ENCODE measurements at regions not wholly inside any gene's neighbourhood (a gene's known extent, or its start where the extent isn't known, plus 50 kb on each side); places are given as distances from the start of the nearest gene placed in this dataset.

DNA sequence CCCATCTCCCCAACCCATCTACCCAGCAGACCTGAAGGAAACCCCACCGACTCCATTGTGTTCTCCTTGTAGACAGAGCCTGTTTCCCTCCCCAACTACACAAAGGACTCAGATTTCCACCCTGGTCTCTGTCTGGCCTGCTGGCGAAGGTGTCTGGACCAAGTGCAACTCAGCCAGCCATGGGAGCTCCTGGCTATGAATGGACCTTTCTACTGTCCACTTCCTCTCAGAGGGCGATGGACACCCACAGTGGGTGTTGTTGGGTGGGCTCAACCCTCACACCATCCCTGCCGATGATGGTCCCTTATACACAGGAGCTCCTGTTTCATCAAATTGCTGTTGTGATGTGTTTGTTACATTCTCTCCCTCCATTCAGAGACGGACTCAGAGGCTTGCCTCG is 112.5 kb upstream of the PHACTR3 start:
- TF ChIP-seq, protein P1, sequence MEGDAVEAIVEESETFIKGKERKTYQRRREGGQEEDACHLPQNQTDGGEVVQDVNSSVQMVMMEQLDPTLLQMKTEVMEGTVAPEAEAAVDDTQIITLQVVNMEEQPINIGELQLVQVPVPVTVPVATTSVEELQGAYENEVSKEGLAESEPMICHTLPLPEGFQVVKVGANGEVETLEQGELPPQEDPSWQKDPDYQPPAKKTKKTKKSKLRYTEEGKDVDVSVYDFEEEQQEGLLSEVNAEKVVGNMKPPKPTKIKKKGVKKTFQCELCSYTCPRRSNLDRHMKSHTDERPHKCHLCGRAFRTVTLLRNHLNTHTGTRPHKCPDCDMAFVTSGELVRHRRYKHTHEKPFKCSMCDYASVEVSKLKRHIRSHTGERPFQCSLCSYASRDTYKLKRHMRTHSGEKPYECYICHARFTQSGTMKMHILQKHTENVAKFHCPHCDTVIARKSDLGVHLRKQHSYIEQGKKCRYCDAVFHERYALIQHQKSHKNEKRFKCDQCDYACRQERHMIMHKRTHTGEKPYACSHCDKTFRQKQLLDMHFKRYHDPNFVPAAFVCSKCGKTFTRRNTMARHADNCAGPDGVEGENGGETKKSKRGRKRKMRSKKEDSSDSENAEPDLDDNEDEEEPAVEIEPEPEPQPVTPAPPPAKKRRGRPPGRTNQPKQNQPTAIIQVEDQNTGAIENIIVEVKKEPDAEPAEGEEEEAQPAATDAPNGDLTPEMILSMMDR (IDR thresholded peaks at IDR 0.05), result no peak

DNA sequence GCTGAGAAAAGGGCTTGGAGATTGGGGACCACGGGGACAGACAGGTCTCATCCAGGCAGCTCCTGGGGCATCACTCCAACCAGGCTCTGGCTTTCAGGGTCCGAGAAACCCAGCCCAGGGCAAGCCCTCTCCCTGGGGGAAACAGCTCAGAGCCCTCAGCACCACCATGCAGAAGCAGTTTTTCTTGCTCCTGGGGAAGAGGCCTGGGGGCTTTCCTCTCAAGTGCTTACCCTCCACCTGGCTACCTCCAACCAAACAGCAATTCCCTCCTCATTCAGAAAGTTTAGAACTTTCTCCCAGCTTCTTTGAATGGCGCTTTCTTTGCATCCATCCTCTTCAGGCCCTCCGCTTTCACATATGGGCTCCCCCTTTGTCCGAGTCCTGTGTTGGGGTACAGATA is 110.4 kb upstream of the PHACTR3 start:
- TF ChIP-seq, protein P1 (IDR thresholded peaks at IDR 0.05), result no peak

GRCh38 chr20:59495166-59495565 is 109.2 kb upstream of the PHACTR3 start:
- TF ChIP-seq, protein P1 (IDR thresholded peaks at IDR 0.05), result no peak

DNA sequence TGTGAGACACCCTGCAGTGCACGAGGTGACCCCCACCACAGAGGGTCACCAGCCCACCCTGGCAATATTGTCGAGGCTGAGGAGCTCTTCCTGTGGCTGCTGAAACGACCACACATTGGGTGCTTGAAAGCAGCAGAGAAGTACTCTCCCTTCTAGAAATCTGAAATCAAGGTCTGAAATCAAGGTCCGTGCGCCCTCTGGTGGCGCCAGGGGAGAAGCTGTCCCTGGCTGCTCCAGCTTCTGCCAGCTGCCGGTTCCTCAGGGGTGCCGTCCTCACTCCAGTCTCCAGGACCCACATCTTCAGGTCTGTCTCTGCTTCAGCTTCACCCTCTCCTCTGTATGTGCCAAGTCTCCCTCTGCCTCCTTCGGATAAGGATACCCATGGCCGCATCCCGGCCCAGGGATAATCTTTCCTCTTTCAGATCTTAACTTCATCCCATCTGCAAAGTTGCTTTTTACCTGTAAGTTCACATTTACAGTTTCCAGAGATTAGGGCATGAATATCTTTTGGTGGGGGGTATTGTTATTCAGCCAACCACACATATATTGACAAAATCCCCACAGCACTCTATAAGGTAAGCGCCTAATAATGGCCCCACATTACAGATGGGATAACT is 108.3 kb upstream of the PHACTR3 start:
- TF ChIP-seq, protein P1 (IDR thresholded peaks at IDR 0.05), result peak; percentile 96

DNA sequence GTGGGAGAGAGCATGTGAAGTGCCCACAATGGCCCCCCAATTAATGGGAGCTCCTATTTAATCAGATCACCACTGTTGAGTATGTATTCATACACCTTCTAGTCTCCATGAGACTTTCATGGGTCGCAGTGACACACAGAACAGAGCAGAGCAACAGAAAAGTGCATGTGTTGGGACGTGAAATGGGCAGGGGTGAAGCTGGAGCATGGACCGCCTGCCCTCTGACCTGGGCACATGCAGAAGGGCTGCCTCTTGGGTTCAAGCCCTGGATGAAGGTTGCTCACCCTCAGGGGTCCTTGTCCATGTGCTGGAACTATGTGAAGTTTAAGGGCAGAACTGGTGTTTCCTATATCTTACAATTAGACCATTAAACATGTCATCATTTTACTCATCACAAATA is 106.0 kb upstream of the PHACTR3 start:
- TF ChIP-seq, protein P1 (IDR thresholded peaks at IDR 0.05), result no peak

GRCh38 chr20:59499863-59500262 is 104.5 kb upstream of the PHACTR3 start:
- TF ChIP-seq, protein P1 (IDR thresholded peaks at IDR 0.05), result no peak

GRCh38 chr20:59508729-59509128 is 95.6 kb upstream of the PHACTR3 start:
- TF ChIP-seq, protein P1 (IDR thresholded peaks at IDR 0.05), result no peak

DNA sequence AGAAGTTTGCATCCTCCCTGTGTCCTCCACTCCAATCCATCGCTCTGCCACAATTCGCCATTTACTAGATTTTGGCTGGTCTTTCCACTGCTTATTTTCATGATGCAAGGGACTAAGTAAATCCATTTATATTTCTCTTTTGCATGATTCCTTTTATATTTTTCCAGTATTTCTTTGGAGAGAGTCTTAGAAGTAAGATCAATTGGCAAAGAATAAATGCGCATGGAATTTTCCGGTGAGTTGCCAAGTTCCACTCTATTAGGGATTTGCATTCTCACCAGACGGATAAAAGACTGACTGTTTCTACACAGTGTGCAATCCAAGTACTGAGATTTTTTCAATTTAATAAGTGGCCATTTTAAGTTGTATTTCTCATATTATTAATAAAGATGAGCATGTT is 91.7 kb upstream of the PHACTR3 start:
- TF ChIP-seq, protein P1 (IDR thresholded peaks at IDR 0.05), result no peak

Measured in LNCAP (cell line).